ENCODE measurements at regions not wholly inside any gene's neighbourhood (a gene's known extent, or its start where the extent isn't known, plus 50 kb on each side); places are given as distances from the start of the nearest gene placed in this dataset.
"Not testable (repeated sequence)": the region's sequence is repeated elsewhere in the genome, so short reads cannot be mapped to it uniquely, and the experiment has no call there.

GRCh38 chr14:86780876-86781510, 1212.0 kb downstream of the GALC start:
- Histone ChIP-seq H3K4me1 (no peaks in the 10 kb centered on the region), H3K4me3 (no peak overlapping the region), H3K9me3 (no peaks in the 10 kb centered on the region), H3K27me3 (no peaks in the 10 kb centered on the region), H3K27ac (replicated peaks in 1 of 4) (no peak overlapping the region), H3K36me3 (no peaks in the 10 kb centered on the region)
- intact Hi-C loops (cut with DNase I) = no loop called here
- TF ChIP-seq POLR2AphosphoS5 (IDR thresholded peaks at IDR 0.05) = no peak
- no peak for TF ChIP-seq CTCF (IDR thresholded peaks at IDR 0.05)
- TF ChIP-seq POLR2A (IDR thresholded peaks at IDR 0.05; ENCODE audit: low read depth) = no peak
- no peak for TF ChIP-seq EP300 (IDR thresholded peaks at IDR 0.05)
- no peak for DNase-seq (ENCODE audit: extremely low spot score)
- 73% methylated on average over 1 of the region's 1 CpG for WGBS

- TF ChIP-seq EP300 (IDR thresholded peaks at IDR 0.05) (no peak), POLR2A (IDR thresholded peaks at IDR 0.05; ENCODE audit: low read depth) (no peak), POLR2AphosphoS5 (IDR thresholded peaks at IDR 0.05) (no peak), CTCF (IDR thresholded peaks at IDR 0.05) (no peak)
- no peak overlapping the region for H3K4me3 ChIP-seq
- H3K36me3 ChIP-seq = no peaks in the 10 kb centered on the region
- H3K9me3 ChIP-seq = no peaks in the 10 kb centered on the region
- no peaks in the 10 kb centered on the region for H3K4me1 ChIP-seq
- no peak for DNase-seq (ENCODE audit: extremely low spot score)
- 93% methylated on average over 2 of the region's 2 CpGs for WGBS
- intact Hi-C loops (cut with DNase I) = no loop called here
- H3K27me3 ChIP-seq = no peaks in the 10 kb centered on the region
- H3K27ac ChIP-seq (replicated peaks in 1 of 4) = no peak overlapping the region
Measured at GRCh38 chr14:86780461-86780860, 1212.5 kb downstream of the GALC start.

GRCh38 chr14:86779416-86779815, 1213.6 kb downstream of the GALC start:
- Histone ChIP-seq H3K36me3 (no peaks in the 10 kb centered on the region), H3K4me3 (no peak overlapping the region), H3K27me3 (no peaks in the 10 kb centered on the region), H3K27ac (replicated peaks in 1 of 4) (no peak overlapping the region), H3K9me3 (no peaks in the 10 kb centered on the region), H3K4me1 (no peaks in the 10 kb centered on the region)
- DNase-seq (ENCODE audit: extremely low spot score) = no peak
- TF ChIP-seq EP300 (IDR thresholded peaks at IDR 0.05) (no peak), POLR2AphosphoS5 (IDR thresholded peaks at IDR 0.05) (no peak), POLR2A (IDR thresholded peaks at IDR 0.05; ENCODE audit: low read depth) (no peak), CTCF (IDR thresholded peaks at IDR 0.05) (no peak)
- intact Hi-C loops (cut with DNase I) = no loop called here
- 97% methylated on average over 1 of the region's 1 CpG for WGBS

DNA sequence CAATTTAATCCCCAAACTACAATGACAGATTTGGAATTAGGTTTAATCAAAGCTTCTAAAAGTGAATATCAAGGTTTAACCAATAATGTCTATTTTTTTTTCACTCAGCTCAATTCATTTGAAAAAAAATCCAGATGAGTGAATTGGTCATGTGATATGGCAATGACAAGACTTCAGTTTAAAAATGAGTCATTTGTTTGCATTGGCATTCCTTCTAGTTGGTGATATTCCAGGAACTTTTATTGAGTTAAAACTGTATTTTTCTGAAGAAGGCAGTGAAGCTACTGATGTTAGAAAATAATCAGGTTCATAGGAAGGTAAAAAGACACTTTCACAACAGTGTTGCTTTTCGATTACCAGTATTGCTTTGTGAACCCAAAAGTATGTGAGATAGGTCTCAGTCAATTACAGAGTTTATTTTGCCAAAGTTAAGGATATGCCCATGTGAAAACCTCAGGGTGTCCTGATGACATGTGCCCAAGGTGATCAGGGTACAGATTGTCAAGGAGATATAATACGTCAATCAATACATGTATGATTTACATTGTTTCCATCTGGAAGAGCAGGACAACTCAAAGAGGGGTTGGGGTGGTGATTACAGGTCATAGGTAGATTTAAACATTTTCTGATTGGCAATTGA, 1214.9 kb downstream of the GALC start:
- Histone ChIP-seq H3K27me3 (no peaks in the 10 kb centered on the region), H3K9me3 (no peaks in the 10 kb centered on the region), H3K27ac (replicated peaks in 1 of 4) (no peak overlapping the region), H3K36me3 (no peaks in the 10 kb centered on the region), H3K4me1 (no peaks in the 10 kb centered on the region), H3K4me3 (no peak overlapping the region)
- no peak for DNase-seq (ENCODE audit: extremely low spot score)
- TF ChIP-seq EP300 (IDR thresholded peaks at IDR 0.05) (no peak), POLR2AphosphoS5 (IDR thresholded peaks at IDR 0.05) (no peak), POLR2A (IDR thresholded peaks at IDR 0.05; ENCODE audit: low read depth) (no peak), CTCF (IDR thresholded peaks at IDR 0.05) (no peak)
- intact Hi-C loops (cut with DNase I) = no loop called here
- WGBS = 87% methylated on average over 2 of the region's 2 CpGs

DNA sequence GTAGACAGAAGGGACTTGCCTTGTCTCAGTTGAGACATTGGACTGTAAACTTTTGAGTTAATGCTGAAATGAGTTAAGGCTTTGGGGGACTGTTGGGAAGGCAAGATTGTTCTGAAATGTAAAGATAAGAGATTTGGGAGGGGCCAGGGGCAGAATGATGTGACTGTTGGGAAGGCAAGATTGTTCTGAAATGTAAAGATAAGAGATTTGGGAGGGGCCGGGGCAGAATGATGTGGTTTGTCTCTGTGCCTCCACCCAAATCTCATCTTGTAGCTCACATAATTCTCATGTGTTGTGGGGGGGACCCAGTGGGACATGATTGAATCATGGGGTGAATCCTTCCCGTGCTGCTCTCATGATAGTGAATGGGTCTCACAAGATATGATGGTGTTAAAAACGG, 1217.1 kb downstream of the GALC start:
- H3K27ac ChIP-seq (replicated peaks in 1 of 4); H3K4me1 ChIP-seq; intact Hi-C loops (cut with DNase I); H3K27me3 ChIP-seq; H3K9me3 ChIP-seq; DNase-seq (ENCODE audit: extremely low spot score); H3K4me3 ChIP-seq; H3K36me3 ChIP-seq: not testable (repeated sequence)
- 89% methylated on average over 3 of the region's 3 CpGs for WGBS
